ENCODE measurements at regions not wholly inside any gene's neighbourhood (a gene's known extent, or its start where the extent isn't known, plus 50 kb on each side); places are given as distances from the start of the nearest gene placed in this dataset.

DNA sequence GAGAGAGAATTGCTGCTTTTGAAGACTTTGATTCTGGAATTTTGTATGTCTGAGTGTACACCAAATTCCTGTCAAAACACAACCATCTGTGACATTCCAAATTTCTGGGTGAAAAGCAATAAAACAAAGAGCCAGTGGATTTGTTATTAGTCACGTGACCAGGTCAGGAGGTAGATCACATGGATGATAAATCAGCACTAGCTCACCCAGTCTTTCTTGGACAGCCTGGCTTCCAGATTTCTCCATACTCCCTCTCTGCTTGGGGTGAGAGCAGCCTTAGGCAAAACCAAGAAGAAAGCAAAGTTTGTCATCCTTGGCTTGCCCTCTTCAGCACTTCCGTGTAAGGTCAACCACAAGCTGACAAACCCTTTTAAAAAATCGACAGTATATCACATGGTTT, 194.2 kb downstream of the CLCN4 start:
- H3K9me3 ChIP-seq (ENCODE audit: low read depth, low read length, poor library complexity, severe bottlenecking), result peaks cover 5% of the 10 kb centered on the region
- H3K36me3 ChIP-seq (ENCODE audit: insufficient read depth, low read length, poor library complexity, severe bottlenecking), result no peaks in the 10 kb centered on the region
- no peak for TF ChIP-seq EZH2 (IDR thresholded peaks at IDR 0.05; ENCODE audit: borderline replicate concordance, low read depth, low read length, poor library complexity, severe bottlenecking)
- TF ChIP-seq, protein P1, sequence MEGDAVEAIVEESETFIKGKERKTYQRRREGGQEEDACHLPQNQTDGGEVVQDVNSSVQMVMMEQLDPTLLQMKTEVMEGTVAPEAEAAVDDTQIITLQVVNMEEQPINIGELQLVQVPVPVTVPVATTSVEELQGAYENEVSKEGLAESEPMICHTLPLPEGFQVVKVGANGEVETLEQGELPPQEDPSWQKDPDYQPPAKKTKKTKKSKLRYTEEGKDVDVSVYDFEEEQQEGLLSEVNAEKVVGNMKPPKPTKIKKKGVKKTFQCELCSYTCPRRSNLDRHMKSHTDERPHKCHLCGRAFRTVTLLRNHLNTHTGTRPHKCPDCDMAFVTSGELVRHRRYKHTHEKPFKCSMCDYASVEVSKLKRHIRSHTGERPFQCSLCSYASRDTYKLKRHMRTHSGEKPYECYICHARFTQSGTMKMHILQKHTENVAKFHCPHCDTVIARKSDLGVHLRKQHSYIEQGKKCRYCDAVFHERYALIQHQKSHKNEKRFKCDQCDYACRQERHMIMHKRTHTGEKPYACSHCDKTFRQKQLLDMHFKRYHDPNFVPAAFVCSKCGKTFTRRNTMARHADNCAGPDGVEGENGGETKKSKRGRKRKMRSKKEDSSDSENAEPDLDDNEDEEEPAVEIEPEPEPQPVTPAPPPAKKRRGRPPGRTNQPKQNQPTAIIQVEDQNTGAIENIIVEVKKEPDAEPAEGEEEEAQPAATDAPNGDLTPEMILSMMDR (conservative IDR thresholded peaks at IDR 0.05; ENCODE audit: low read depth, low read length), result no peak
- intact Hi-C loops (cut with micrococcal nuclease; ENCODE audit: unreplicated experiment), result no loop called here
- no peak for DNase-seq (ENCODE audit: low spot score)
- BruUV-seq (replicated peaks), result no TSS peak
- H3K4me1 ChIP-seq (ENCODE audit: insufficient read depth, low read length, poor library complexity, severe bottlenecking), result no peaks in the 10 kb centered on the region
- no peaks in the 10 kb centered on the region for H3K27me3 ChIP-seq (replicated peaks; ENCODE audit: insufficient read depth, low read depth, low read length, poor library complexity)
- CTCF ChIA-PET, result no interaction called here
- H3K4me3 ChIP-seq (ENCODE audit: low read depth, low read length, poor library complexity, severe bottlenecking), result no peak overlapping the region
- POLR2A ChIA-PET (ENCODE audit: low non-redundant PET), result no interaction called here
- no peak overlapping the region for H3K27ac ChIP-seq (ENCODE audit: low read depth, low read length, poor library complexity, severe bottlenecking)

DNA sequence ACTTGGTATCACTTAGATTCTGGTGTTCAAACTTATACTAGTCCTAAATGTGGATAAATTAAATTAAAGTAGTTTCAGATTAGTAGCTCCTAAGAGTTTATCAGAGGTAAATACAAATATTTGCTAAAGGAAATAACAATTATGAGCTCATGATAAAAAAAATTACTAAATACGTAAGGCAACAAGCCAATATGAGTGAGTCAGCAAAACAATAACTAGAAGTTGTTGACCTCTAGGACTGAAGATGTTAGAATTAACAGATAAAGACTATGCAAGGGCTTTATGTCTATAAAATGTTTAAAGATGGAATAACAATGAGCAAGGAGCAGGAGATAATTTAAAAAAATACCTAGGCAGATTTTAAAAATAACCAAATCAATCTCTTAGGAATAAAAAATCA, 195.8 kb downstream of the CLCN4 start:
- no TSS peak for BruUV-seq (replicated peaks)
- no peak for DNase-seq (ENCODE audit: low spot score)
- no peak for TF ChIP-seq EZH2 (IDR thresholded peaks at IDR 0.05; ENCODE audit: borderline replicate concordance, low read depth, low read length, poor library complexity, severe bottlenecking)
- TF ChIP-seq, protein P1 (conservative IDR thresholded peaks at IDR 0.05; ENCODE audit: low read depth, low read length), result no peak
- intact Hi-C loops (cut with micrococcal nuclease; ENCODE audit: unreplicated experiment), result no loop called here
- Histone ChIP-seq H3K36me3 (ENCODE audit: insufficient read depth, low read length, poor library complexity, severe bottlenecking) (no peaks in the 10 kb centered on the region), H3K27ac (ENCODE audit: low read depth, low read length, poor library complexity, severe bottlenecking) (no peak overlapping the region), H3K27me3 (replicated peaks; ENCODE audit: insufficient read depth, low read depth, low read length, poor library complexity) (no peaks in the 10 kb centered on the region), H3K4me1 (ENCODE audit: insufficient read depth, low read length, poor library complexity, severe bottlenecking) (no peaks in the 10 kb centered on the region), H3K9me3 (ENCODE audit: low read depth, low read length, poor library complexity, severe bottlenecking) (no peaks in the 10 kb centered on the region), H3K4me3 (ENCODE audit: low read depth, low read length, poor library complexity, severe bottlenecking) (no peak overlapping the region)
- ChIA-PET POLR2A (ENCODE audit: low non-redundant PET) (no interaction called here), CTCF (no interaction called here)

DNA sequence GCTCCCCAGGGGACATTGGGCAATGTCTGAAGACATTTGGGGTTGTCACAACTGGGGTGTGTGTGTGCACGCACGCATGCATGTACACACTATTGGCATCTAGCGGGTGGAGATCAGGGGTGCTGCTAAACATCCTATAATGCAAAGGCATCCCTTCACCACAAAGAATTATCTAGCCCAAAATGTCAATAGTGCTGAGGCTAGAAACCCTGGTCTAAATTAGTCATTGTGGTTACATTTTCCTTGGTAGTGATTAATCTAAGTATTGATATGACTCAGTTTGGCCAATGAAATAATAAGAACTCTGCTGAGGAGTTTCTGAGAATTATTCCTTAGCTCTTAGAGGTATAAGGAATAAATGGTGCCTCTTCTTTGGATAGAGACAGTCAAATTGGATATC, 200.2 kb downstream of the CLCN4 start:
- DNase-seq (ENCODE audit: low spot score), result no peak
- H3K4me3 ChIP-seq (ENCODE audit: low read depth, low read length, poor library complexity, severe bottlenecking), result no peak overlapping the region
- intact Hi-C loops (cut with micrococcal nuclease; ENCODE audit: unreplicated experiment), result no loop called here
- CTCF ChIA-PET, result no interaction called here
- POLR2A ChIA-PET (ENCODE audit: low non-redundant PET), result no interaction called here
- no peaks in the 10 kb centered on the region for H3K36me3 ChIP-seq (ENCODE audit: insufficient read depth, low read length, poor library complexity, severe bottlenecking)
- no peaks in the 10 kb centered on the region for H3K9me3 ChIP-seq (ENCODE audit: low read depth, low read length, poor library complexity, severe bottlenecking)
- no peaks in the 10 kb centered on the region for H3K27me3 ChIP-seq (replicated peaks; ENCODE audit: insufficient read depth, low read depth, low read length, poor library complexity)
- H3K4me1 ChIP-seq (ENCODE audit: insufficient read depth, low read length, poor library complexity, severe bottlenecking), result no peaks in the 10 kb centered on the region
- TF ChIP-seq, protein P1 (conservative IDR thresholded peaks at IDR 0.05; ENCODE audit: low read depth, low read length), result no peak
- no peak for TF ChIP-seq EZH2 (IDR thresholded peaks at IDR 0.05; ENCODE audit: borderline replicate concordance, low read depth, low read length, poor library complexity, severe bottlenecking)
- H3K27ac ChIP-seq (ENCODE audit: low read depth, low read length, poor library complexity, severe bottlenecking), result no peak overlapping the region
- BruUV-seq (replicated peaks), result no TSS peak
